ENCODE measurements at regions not wholly inside any gene's neighbourhood (a gene's known extent, or its start where the extent isn't known, plus 50 kb on each side); places are given as distances from the start of the nearest gene placed in this dataset.

DNA sequence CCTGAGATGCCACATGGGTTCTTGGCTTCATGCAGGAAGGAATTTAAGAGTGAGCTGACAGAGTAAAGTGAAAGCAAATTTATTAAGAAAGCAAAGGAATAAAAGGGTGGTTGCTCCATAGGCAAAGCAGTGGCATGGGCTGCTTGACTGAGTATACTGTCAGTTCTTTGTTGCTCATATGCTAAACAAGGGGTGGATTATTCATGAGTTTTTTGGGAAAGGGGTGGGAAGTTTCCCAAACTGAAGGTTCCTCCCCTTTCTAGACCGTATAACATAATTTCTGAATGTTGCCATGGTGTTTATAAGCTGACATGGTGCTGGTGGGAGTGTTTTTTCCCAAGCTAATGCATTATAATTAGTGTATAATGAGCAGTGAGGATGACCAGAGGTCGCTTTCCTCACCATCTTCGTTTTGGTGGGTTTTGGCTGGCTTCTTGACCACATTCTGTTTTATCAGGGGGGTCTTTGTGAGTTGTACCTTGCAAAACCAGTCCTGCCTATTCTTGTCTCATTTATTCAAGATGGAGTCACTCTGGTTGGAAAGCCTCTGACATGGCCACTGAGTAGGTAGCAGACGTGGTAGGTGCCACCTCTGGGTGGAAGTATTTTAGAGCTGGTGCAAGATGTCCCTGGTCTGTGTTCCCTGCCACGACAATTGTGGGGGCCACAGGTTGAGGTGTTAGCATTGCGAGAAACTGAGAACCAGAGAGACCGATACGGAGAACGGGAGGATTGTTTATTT, 107.5 kb upstream of the SDK1 start:
- no peak for DNase-seq (ENCODE audit: low read depth, low spot score)

DNA sequence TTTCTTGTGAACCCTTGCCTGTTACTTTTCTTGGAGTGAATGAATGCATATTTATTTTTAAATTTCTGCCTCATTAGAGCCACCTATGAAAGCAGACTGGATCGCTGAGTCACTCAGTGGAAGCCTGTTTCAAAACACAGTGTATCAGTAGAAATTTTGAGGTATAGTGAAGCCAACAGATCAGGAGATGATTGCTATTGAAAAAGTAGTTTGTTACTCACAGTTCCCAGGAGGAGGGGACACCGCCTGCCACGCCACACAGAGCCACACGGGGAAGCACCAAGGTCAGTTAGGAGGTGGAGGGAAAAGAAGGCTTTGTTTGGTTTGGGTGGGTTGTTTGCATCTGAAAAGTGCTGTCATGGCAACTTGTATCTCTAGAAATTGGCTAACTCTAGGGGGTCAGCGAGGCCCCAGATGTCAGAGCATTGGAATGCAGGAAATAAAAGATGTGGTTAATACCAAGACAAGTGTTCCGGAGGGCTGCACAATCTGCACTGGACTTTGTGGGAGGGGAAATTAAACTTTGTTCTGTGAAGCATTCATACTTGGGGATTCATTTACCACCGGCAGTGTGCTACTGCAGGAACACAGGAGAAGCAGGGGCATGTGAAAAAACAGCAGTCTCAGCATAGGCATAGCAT, 106.4 kb upstream of the SDK1 start:
- DNase-seq (ENCODE audit: low read depth, low spot score) = no peak

DNA sequence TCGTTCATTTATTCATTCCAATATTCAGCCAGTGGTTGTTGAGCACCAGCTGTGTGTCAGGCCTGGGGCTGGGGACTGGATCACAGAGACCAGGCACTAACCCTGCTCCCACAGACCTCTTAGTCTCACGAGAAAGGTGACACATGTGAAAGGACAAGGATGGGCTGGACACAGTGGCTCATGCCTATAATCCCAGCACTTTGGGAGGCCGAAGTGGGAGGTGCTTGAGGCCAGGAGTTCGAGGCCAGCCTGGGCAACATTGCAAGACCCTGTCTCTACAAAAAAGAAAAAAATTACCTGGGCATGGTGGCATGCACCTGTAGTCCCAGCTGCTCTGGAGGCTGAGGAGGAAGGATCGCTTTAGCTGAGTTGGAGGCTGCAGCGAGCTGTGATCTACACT, 105.9 kb upstream of the SDK1 start:
- DNase-seq (ENCODE audit: low read depth, low spot score) = no peak

DNA sequence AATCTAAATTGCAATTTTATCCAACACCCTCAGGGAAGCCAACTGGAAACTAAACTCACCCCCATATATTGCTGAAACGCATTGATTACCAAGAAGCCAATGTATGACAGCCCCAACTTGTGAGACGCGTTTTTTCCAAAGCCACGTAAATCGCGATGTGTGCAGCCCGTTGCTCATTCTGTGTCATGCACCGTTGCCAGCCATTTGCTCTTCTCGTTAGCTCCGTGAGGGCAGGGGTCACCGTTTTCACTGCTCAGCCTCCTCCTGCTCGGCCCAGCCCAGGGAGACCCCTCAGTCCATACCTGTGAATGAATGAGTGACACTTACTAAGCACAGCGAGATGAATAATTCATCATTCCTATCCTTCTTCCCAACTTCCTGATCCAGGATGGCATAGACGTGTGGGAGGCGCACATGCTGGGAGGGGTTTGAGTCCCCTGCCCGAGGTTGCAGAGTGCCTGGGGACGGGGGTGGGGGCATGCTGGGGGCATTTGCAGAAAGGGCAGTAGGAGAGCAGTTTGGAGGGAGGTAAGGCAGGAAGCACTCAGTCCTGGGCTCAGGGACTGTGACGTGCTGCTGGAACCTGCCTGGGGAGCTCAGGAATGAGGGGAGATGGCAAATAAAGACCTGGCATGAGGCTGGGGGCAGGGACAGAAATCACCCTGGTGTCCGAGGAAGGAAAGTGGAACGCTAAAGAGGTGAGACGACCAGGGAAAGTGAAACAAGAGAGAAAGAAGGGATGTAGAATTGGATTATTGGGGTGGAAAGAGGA, 104.2 kb upstream of the SDK1 start:
- DNase-seq (ENCODE audit: low read depth, low spot score) = no peak

DNA sequence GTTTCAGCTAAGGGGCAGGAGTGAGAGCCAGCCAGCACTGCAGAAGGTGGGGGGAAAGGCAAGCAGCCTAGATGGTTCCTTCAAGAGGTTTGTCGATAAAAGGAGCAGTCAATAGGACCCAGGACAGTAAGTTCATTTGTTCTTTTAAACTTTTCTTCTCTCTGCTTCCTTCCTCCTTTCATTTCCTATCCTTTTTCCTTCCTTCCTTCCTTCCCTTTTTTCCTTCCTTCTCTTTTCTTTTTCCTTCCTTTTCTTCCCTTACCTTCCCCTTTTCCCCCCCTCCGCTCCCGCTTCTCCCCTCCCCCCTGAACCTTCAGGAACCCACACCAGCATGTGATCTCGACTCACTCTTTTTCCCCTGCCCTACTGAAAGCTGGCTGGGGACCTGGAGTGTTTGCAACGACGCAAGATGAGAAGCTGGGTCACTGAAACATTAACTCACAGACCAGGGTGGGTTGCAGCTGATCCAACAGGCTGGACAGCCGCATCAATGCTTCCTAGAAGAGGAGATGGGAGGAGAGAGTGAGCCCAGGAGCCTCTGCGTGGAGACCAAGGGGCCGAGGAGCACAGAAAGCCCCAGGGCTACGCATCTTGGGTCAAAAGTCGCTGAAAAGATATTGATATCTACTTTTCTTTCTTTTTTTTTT, 103.4 kb upstream of the SDK1 start:
- no peak for DNase-seq (ENCODE audit: low read depth, low spot score)

DNA sequence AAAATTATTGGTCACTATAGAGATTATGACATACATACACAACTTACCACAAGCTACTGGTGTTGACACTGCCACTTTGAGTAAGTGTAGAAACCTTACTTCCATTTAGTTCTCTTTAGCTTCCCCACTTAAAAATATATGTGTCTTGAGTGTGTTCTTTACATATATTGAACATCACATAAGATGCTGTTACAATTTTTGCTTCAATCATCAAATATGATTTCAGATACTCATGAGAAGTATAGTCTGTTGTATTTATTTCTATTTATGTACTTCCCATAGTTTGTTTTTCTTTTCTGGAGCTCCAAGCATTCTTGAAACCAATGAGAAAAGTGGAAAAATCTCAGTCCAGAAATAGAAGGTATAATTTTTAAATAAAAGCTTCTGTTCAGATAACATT, 102.7 kb upstream of the SDK1 start:
- no peak for DNase-seq (ENCODE audit: low read depth, low spot score)

DNA sequence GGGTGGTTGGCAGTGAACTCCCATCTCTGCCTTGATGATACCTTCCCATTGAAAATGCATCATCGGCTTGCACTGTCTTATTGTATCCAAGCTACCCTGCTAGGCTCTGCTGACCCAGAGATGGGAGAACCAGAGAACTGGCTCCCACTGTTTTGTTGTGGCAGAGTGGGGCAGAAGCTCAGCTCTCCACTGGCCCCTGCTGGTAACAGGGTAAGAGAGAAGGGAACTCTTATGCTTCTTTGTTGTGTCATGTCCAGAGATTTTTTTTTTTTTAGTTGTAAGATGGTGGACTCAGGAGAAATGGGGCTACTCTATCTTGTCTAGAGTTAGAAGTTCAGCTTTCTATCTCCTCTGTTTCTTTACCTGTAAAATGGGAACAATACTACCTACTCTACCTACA, 100.5 kb upstream of the SDK1 start:
- no peak for DNase-seq (ENCODE audit: low read depth, low spot score)

DNA sequence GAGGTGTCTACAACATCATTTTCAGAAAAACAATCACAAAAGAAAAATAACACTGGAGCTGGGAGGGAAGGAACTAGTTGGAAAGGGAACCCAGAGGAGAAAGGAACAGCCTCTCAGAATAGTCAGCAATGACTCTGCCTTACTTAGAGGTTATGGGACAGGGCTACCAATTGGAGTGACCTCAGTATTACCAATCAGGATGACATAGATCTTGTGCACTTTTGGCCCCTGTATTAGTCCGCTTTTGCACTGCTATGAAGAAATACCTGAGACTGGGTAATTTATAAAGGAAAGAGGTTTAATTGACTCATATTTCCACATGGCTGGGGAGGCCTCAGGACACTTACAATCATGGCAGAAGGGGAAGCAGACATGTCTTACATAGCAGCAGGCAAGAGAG, 99.7 kb upstream of the SDK1 start:
- DNase-seq (ENCODE audit: low read depth, low spot score) = no peak

DNA sequence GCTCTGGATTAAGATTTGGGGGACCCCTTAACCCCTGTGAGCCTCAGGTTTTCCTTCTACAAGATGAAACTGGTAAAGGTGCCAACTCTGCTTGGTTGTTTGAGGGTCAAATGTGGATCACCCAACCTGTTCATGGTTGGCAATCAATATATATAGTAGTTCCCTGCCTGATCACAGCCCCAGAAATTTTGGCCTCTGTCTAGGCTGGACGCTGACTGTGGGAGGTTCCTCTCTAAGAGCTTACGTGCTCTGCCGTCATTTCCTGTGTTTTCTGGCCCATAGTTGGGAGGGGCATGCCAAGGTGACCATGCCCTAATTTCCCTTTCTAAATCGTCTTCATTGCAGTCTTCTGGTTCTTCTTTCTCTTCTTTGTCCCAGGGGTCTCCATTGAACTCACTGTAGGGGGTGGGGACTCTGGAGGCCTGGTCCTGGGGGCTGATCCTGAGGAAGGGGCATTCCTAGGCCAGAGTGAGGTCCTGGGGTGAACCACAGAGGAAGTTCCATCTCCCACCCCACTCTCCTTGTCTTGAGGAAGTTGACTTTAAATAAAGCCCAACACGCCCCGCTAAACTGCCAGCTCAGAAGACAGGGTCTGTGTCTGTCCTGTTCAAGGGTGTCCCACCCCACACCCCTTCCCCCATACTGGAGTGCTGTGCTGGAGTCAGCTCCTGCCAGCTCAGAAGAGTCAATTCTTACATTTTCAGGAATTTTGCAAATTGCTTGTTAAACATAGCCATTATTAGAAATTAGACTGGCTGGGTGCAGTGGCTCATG, 98.9 kb upstream of the SDK1 start:
- no peak for DNase-seq (ENCODE audit: low read depth, low spot score)

DNA sequence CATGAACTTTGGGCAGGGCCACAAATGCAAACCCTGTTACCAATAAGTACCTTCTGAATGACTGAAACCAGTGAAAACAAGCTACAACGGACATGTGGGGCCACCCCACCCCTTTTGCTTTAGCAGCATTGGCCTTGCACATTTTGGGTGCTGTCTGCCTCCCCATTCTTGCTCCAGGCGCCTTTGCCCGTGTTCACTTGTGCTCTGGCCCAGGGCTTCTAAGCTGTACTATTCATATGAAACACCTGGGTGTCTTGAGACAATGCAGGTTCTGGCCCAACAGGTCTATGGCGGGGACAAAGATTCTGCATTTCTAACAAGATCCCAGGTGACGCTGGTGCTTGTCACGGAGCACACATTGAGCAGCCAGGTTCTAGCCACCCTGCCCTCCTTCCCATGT, 96.5 kb upstream of the SDK1 start:
- DNase-seq (ENCODE audit: low read depth, low spot score) = no peak

DNA sequence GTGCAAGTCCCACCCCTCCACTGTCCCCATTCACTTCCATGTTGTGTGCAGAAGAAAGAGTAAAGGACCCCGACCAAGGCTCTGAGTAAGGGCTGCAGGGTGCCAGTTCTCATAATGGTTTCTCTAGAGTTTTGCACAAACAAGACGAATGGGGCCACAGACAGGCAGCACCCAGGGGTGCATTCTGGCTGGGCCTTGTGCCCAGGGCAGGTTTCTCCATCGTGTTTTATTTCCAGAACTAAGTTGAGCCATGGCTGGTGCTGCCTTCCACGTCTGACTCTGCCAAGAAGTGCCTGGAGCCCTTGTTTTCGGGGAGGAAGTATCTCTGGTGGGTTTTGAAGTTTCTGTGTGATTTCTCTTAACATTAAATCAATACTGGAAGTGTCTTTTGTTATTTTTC, 95.0 kb upstream of the SDK1 start:
- no peak for DNase-seq (ENCODE audit: low read depth, low spot score)

DNA sequence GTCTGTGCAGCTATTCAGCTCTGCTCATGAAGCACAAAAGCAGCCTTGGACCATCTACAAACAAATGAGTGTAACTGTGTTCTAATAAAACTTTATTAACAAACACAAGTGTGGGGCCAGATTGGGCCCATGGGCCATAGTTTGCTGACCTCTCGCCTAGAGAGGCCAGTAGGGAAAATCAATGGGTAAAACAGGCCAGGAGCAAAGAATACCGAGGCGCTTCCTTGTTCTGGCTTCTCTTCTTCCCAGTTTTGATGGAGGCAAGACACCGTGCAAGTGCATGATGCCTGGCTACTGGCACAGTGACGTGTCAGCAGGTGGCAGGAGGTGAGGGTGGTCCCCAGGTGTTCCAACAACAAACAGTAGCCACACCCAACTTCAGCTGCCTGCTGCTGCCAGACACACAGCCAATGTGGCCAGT, 94.3 kb upstream of the SDK1 start:
- no peak for DNase-seq (ENCODE audit: low read depth, low spot score)

DNA sequence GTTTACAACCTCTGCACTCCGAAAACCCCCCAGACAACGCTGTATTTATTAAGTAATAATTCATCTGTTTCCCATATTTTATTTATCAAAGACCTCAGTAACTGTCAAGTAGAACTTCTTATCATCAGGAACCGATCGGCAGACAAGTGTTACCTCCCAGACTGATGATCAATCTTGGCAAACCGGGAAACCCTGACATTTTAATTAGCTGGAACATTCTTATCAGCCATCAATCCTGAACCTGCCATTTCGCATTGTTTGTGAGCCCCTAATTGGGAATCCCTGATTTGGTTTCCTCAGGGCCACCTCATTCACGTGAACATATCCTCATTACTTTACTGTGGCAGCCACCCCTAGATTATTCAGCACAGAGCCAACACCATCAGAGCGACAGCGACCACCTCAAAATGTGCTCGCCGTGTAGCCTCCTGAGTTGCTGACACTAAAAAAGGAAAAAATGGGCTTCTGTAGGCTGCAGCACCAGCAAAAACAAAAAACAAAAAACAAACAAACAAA, 93.6 kb upstream of the SDK1 start:
- DNase-seq (ENCODE audit: low read depth, low spot score) = no peak

DNA sequence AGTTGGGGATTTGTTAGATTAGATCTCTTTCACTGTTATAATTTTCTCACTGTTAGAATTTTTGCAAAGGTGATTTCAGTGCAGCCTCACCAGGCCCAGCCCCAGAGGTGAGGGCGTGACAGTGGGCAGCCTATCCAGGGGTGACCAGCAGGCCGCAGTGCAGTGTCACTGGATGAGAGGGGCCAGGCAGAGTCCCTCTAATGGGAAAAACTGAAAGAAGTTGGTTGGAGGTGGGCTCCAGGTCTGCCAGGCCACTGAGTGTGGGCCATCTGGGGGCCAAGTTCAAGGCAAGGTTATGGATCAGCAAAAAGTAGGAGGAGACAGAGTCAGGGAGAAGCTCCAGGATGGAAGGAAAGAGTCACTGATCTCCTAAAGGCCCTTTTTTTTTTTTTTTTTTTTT, 90.5 kb upstream of the SDK1 start:
- no peak for DNase-seq (ENCODE audit: low read depth, low spot score)

DNA sequence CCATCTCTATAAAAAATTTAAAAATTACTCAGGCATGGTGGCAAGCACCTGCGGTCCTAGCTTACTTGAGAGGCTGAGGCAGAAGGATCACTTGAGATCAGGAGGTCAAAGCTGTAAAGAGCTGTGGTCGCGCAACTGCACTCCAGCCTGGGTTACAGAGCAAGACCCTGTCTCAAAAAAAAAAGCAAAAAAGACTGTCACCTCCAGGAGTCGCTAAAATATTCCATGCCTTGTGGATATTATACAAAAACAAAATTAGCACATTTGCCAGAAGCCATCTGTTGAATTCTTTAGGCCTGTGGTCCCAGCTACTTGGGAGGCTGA, 87.0 kb upstream of the SDK1 start:
- DNase-seq (ENCODE audit: low read depth, low spot score) = no peak

DNA sequence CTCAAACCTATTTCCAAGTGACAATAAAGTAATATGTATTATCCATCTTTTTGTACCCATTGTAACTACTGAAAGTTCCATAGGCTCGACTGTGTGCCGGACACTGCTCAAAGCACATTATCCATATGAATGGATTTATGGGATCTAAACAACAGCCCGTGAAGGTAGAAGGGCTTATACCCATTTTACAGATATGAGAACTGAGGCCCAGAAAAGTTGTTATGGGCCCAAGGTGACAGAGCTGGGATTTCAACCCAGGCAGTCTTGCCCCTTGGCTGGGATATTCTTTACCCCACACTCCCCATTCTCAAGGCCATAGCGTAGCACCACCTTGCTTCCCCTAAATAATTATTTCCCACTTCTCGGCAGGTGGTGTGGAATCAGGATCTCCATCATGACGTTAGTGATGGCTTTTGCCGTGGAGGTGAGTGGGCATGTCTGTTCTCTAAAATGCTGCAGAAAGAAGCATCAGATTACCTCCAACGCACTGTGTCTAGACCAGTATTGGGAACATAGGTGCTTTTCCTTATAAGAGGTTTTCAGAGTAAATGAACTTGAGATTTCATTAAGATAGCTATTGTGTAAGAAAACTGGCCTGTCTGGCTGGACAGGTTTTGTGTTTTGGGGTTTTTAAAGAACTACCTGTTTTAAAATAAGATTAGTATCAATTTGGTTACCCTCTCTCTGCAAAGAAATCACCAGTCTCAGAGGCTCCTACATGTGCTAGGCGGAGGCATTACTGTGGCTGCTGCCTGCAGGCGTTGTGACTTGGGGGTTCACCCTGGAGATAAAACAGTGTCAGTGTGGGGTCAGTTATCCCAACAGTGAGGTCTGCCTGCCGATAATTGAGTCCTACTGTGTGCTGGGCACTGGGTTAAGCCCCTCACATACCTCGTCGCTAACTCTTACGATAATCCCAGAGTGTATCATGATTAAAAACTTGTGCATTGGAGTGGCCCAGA, 85.1 kb upstream of the SDK1 start:
- DNase-seq (ENCODE audit: low read depth, low spot score) = no peak

DNA sequence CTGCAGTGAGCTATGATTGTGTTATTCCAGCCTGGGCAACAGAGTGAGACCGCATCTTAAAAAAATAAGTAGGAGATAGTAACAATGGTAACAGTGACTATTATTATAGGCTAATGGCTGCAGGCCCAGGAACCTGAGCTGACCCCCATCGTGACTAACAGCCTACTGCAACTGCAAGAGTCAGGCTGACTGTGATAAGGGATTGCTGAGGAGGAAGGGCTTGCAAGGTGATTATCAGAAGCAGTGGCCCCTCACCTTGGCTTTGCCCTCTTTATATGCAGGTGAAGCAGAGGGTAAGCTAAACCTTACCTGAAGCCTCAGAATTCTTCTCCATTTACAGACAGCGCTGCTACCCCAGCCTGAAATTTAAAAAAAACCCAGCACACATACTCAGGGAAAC, 83.9 kb upstream of the SDK1 start:
- no peak for DNase-seq (ENCODE audit: low read depth, low spot score)

DNA sequence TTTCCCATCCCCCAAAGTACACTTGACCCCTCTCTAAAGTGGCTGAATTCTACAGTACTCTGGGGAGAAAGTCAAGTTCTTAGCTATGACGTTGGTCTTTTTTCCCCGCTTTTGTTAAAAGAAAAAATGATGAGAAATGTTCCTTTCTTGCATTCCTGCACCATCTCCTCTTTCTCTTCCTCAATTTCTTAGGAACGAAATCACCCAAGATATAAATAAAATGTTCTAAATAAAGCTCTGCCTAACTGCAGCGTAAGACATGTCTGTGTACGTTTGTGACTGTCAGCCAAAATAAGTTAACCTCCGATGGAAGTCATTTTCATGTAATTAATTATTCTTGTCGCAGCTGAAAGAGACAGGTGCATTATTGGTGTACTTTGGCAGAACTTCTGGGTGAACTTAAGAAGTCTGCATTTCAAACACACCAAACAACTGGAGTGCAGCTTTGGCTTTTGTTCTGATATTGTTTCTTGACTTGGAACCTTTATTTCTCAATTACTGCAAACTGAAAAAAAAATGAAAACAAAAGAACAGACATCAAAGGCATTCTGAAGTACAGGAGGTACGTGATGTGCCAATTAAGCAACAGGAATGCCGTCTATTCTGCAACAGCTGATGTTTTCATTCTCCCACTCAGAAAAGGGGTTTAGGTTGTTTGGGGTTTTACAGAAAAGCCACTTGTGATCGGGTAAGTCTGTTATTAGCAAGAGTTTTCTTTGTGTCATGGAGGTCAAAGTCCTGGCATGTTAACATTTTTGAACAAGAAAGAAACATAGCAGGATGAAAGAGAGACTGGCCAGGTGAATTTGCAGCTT, 82.4 kb upstream of the SDK1 start:
- no peak for DNase-seq (ENCODE audit: low read depth, low spot score)

DNA sequence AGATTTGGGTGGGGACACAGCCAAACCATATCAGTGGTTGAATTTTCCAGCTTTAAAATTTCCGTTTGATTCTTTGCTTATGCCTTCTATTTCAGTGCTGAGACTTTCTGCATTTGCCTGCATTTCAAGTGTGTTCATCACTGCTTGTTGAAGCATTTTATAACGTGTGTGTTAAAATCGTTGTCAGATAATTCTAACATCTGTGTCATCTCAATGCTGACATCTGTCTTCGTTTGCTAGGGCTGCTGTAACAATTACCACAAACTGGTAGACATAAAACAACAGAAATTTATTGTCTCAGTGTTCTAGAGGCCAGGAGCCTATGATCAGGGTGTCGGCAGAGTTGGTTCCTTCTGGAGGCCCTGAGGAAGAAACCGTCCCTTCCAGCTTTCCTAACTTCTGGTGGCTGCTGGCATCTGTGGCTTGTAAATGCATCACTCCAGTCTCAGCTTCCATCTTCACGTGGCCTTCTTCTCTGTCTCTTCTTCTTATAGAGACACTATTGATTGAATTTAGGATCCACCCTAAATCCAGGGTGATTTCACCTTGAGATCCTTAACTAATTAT, 71.1 kb upstream of the SDK1 start:
- no peak for DNase-seq (ENCODE audit: low read depth, low spot score)
